GM19099 (cell line): ENCODE measurements at regions not wholly inside any gene's neighbourhood (a gene's known extent, or its start where the extent isn't known, plus 50 kb on each side); places are given as distances from the start of the nearest gene placed in this dataset.

ENCODE experiments used
- POLR2A ChIP-seq: IDR thresholded peaks from 3 replicates; pipeline ENCODE4 v1.6.1; 2011; ENCODE audit warnings: low read depth; ENCODE audit not compliant: insufficient read length; ENCODE audit errors: extremely low read depth

DNA sequence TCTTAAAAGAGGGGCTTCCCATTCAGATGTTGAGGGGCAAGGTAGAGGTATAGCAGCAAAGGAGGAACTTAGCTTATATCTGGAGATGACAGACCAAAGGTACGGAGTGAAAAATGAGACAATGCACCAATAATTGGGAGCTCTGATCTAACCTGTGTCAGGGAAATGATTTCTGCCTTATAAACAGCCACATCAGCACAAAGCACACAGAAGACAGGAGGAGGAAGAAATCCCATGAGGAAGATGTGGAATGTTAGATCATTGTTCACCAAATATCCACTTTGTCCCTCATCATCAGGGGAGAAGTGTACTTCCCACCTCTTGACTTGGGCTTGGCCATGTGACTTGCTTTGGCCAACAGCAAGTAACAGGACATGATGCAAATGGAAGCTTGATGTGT is 93.7 kb upstream of the WSCD2 start:
- no peak for TF ChIP-seq POLR2A

DNA sequence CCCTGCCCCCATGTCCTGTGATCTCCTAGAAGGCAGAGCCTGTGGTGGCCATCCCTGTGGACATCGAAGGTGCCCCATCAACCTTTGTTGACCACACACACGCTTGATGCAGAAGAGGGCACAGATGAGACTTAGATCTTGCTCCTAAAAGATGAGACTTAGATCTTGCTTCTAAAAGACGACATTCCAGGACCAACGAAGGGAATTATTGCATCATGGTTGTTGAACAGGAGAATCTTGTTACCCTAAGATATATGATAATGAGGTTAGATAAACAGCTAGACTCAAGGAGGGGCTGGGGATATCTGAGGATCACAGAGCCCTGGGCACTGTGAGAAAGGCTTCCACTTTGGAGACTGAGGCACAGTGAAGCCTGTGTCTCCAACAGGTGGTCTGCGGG is 91.1 kb upstream of the WSCD2 start:
- TF ChIP-seq POLR2A = no peak

DNA sequence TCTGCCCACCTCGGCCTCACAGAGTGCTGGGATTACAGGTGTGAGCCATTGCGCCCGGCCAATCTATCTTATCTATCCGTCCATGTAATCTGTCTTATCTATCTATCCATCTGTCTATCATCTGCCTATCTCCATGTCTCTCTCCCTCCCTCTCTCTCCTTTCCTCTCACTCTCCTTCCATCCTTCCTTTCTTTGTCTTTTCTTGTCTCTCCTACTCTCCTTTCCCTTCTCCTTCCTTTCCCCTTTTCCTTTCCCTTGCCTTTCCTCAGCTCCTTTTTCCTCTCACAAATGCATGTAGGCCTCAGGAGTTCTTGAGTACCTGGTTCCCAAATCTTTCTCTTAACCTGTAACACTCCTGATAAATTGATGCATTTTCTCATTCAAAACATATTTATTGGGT is 89.3 kb upstream of the WSCD2 start:
- TF ChIP-seq POLR2A = no peak

DNA sequence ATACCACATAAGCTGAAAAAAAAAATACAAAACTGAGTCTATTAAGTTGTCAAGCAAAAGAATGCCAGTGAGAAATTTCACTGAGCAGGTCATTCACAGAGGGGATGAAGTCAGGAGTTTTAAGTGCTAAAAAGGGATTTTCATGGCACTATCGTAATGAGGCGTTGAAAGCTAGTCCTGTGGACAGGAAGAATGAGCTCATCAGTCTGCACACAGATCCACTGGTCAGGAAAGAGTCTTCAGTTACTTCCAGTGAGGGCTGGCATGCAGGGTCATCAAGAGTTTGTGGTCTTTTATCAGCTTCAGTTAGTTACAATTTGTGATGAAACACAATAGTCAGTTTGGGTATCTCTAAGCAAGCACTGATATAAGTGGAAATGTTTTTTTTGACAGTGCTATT is 88.1 kb upstream of the WSCD2 start:
- no peak for TF ChIP-seq POLR2A

DNA sequence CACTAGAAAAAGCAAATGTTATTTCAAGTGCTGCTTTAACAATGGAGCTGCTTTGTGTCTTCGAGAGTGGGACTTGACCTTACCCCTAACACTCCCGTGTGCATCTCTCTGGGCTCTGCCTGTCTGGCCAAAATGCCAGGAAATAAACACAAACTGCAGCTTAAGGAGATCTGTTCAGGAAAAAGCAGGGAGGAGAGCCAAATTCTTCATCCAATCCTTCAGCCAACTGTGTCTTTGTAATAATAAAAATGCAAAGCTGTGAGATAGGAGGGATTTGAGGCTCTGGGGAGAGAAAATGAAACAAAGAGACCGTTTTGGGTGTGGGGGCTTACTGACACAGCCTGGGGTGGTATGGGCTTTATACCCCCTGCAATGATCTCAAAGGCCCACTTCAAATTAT is 85.8 kb upstream of the WSCD2 start:
- no peak for TF ChIP-seq POLR2A

DNA sequence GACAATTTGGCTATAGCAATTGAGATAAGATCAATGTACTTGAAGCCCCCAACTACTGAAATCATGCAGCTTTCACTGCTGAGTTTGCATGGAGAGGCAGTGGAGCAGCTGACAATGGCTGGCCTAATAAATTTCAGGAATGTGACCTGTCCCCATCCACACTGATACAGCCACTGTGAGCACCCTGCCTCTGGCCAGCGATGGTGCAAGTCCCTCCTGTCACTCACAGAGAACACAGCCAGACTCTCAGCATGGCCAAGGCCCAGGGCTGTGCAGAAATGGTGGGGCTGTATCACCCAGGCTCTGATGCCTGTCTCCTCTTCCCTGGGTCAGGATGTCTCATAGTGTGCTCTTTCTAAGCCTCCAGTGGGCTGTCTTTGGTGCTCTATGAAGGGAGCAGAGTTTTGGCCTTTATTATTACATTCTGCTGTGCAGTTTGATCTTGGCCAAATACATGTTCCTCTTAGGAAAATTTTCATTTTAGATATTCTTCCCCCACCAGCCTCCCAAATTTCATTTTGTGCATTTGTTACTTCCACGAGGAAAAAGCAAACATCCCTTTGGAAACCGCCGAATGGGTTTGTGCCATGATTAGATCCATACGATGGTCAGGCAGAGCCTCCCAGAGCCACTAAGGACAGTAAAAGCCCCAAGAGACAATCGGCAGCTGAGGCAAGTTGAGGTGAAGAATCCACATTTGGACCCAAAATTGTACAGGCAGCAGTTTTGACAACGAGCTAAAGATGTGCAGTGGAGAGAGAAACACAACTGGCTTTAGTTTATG is 85.1 kb upstream of the WSCD2 start:
- no peak for TF ChIP-seq POLR2A

DNA sequence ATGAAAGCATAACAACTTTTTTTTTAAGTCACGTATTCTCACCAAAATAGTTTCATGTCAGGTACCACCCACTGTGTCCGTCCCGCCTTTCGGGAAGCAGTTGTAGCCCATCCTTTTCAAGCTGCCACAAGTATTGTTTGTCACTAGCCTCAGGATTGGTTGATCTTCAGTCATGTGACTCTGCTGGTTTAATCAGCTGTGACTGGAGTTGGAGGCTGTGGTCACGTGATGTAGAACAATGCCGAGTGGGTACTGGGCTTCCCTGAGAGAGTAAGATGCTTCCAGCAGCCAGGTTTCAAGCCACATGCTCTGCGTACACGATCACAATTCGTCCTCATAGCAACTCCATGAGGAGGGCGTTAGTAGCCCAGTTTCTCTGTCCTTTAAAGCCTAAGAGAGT is 83.0 kb upstream of the WSCD2 start:
- no peak for TF ChIP-seq POLR2A

DNA sequence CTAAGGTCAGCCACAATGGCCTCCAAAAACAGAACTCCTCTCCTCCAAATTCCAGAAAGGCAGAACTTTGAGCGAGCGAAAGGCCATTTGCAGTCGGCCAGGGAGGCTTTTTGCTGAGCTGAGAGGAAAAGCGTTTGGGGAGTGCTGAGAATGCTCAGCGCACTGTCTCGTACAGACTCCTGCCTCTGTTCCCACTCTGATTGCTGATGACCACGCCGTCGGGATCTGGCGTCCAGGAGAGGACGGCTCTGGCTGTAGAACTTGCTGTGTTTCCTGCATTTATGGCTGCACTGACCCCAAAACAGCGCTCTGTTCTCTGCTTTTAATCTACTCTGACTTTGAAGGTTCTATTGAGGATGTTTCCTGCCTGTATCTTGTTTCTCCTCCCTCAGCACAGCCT is 82.4 kb upstream of the WSCD2 start:
- no peak for TF ChIP-seq POLR2A

DNA sequence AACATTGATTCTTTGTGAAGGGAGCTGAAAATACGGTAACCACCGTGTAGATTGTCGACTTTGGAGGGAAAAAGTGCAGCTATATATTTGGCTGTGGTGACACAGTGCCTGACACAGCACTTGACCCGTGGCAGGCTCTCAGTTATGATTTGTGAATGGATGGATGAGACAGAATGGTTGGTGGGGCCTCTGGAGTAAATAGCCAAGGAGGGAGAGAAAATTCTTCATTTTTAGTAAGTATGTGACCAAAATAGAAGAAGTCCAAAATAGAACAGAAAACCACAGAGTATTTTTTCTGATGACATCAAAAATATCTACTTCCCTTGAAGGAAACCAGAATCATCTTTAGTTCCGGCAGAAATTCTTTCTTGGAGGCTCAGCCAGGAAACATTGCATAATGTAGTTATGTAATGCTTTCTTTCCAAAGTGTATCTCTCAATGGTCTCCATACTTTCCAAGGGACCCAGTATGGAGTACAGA is 82.0 kb upstream of the WSCD2 start:
- no peak for TF ChIP-seq POLR2A

DNA sequence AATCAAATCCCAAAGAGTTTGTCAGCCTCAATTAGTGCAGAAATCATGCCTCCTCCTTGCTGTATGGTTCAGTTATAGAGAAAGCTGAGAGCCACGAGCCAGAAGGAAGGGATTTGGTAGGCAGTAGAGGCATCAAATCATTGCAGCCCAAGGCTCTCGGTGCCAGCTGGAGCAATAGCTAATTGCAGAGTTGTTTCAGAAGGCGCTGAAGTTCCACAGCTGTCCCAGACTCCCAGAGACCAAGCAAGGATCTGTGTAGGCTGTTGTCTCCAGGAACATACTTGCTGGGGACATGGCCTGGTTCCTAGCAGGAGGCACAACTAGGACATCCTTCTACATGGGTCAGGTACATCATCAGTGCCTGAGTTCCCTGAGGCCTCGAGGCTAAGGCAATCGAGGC is 80.4 kb upstream of the WSCD2 start:
- TF ChIP-seq POLR2A = no peak

DNA sequence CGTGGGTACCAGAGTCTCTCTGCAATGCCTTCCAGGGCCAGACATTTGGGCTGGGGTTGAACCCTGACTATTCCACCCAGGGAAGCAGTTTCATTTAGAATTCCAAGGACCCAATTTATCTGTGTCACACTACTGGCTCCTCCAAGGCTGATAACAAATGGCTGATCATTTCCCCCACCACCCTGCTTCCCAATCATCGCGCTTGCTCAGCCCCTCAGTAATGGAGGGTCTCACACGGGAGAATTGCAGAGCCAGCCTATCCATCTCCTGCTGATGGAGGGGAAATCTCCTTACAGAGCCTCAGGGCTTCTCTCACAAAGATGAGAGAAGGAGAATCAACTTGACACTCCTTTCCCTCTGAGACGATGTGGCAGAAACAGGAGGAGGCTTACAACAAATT is 78.4 kb upstream of the WSCD2 start:
- no peak for TF ChIP-seq POLR2A

DNA sequence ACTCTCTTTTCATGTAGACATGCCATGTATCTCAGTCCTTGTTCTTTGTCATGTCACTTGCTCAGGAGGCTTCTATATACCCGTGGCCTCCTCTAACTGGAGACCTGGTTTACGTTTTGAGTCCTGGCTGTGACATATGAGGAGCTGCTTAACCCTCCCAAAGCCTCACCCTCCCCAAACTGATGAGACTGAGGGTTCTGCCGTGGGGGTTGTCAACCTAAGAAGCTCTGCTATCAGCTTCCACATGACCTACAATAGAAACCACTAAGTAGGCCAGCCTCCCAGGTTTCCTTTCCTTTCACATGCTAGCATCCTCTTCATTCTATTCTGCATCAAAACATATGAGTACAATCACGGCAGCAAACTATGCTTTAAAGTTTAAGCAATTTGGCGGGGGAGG is 76.8 kb upstream of the WSCD2 start:
- TF ChIP-seq POLR2A = no peak

DNA sequence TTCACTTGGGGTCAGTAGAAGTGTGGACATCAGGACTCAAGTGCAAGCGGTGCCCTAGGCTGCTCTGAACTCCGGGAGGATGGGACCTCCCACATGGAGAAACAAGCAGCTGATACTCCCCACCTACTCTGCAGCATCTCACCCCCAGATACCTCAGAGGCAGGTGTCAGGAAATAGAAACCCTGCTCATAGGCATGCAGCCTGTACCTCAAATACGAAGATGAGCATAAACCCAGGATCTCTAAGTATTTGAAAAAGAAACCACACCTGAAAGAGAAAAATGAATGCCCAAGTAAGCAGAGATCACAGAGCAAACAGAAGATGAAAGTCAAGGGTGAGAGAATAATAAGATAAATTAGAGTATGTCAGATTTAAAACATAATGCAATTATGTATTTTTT is 75.6 kb upstream of the WSCD2 start:
- no peak for TF ChIP-seq POLR2A

DNA sequence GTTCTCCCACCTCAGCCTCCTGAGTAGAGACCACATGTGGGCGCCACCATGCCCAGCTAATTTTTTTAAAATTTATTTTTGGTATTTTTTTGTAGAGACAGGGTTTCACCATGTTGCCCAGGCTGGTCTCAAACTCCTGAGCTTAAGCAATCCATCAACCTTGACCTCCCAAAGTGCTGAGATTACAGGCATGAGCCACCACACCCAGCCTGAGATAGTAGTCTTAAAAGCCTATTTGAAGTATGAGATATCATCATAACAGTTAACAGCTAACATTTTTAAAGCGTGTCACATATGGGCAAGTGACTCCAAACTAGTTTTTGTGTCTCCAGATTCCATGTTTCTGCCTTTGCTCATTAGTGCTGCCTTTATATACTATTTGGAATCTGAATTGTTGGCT is 74.6 kb upstream of the WSCD2 start:
- TF ChIP-seq POLR2A = no peak

DNA sequence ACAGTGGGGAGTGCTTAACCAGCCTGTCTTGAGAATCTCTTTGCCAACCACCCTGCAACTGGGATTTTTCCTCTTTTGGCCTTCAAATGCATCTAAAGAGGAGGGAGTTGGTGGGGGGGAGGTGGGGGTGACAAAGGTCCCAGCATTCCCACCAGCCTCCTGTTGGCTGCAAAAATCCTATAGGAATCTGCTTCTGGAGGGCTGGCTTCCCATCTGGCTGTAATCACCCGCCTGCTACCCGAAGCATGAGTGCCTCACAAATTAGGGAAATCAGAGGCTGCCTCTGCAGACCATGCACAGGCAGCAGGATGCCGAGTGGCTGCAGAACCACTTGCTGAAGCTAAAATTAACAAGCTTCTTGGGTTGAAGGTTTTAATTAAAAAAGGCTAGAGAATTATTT is 73.9 kb upstream of the WSCD2 start:
- TF ChIP-seq POLR2A = no peak

DNA sequence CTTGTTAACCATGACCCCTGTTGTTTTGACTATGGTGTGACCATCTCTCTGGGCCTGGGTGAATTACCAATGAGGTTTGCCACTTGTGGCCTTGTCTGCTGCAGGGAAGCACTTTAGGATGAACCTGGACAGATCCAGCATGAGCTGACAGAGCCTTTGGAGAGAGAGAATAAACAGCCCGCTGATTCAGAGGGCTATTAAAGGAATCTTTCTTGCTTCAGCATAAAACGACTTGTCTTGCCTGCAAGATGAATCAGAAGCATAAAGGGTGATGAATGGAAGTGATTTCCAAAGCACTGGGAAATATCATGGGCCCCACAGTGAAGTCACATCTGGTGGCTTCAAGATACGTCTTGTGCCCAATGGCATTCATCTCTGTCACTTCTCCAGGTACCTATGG is 69.0 kb upstream of the WSCD2 start:
- TF ChIP-seq POLR2A = no peak

DNA sequence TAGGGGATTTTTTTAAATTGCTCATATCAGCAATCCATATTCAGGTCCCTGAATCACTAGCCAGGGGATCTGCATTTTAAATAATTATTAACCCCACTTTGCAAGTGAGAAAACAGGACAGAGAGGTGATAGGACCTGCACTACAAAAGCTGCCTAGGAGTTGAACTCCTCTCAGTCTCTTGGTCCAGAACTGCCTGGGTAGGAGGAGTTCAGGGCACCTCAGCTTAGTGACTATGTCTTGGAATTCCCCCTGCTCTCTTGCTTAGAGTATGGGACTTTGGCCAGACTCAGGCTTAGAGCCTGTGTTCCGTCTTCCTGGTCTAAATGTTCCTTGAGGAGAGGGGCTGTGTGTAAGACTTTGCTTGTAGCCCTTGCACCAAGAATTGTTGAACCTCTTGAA is 68.2 kb upstream of the WSCD2 start:
- TF ChIP-seq POLR2A = no peak
